HCT116 (cell line): ENCODE measurements at regions not wholly inside any gene's neighbourhood (a gene's known extent, or its start where the extent isn't known, plus 50 kb on each side); places are given as distances from the start of the nearest gene placed in this dataset.

Experiments used
- ATAC-seq: fragments of 200-7000 bp; cut with Tn5 transposase; 2 replicates; pipeline ENCODE4 v1.9.1; 2020; ENCODE audit warnings: mild to moderate bottlenecking, moderate library complexity
- BruUV-seq: library from RNA; stranded (reverse); fragments of 400-500 nt; replicated peaks from 2 replicates; lab custom pipeline; 2021; lab: Mats Ljungman, UMichigan
- CTCF ChIA-PET: fragments of 300-600 bp; sonication (Branson Sonifier 250); formaldehyde crosslinking; loops from one replicate; lab custom pipeline; 2021; ENCODE audit warnings: antibody characterized with exemption; lab: Charles Lee
- POLR2A ChIA-PET: fragments of 300-600, 350-600 bp; sonication (Branson Sonifier 250); formaldehyde crosslinking; loops from one replicate; lab custom pipeline; 2021; ENCODE audit warnings: antibody characterized with exemption; lab: Charles Lee
- RAD21 ChIA-PET, 2 experiments: fragments of 300-600 bp; sonication (Branson Sonifier 250); formaldehyde crosslinking; loops; one replicate each; lab custom pipeline; 2023; ENCODE audit warnings: low total read pairs in 2 of 2; ENCODE audit not compliant: uncharacterized antibody in 2 of 2, unreplicated experiment in 2 of 2, low non-redundant PET in 1 of 2; lab: Charles Lee
- DNase-seq: peaks from one replicate; pipeline ENCODE4 v3.0.0-alpha.2; 2010; ENCODE audit warnings: low read depth, low spot score
- H2AFZ ChIP-seq: fragments of 200-600 bp; shearing (Covaris generic), sonication (generic); 2 replicates; pipeline ENCODE4 v1.6.1; 2017; ENCODE audit warnings: low read depth, mixed run types, mixed read lengths, antibody characterized with exemption, low read length; ENCODE audit not compliant: poor library complexity, severe bottlenecking
- H3K27ac ChIP-seq: 2 replicates; pipeline ENCODE4 v1.5.1; 2012; ENCODE audit warnings: low read depth, low read length
- H3K27me3 ChIP-seq: fragments of 200-600 bp; sonication (generic); 2 replicates; pipeline ENCODE4 v1.6.1; 2016; ENCODE audit warnings: mixed run types, low read length, mixed read lengths; ENCODE audit not compliant: insufficient read depth
- H3K36me3 ChIP-seq, 2 experiments: fragments of 200-500 bp in 1 of 2; fragments of 200-600 bp in 1 of 2; sonication (Bioruptor generic) in 1 of 2; sonication (generic) in 1 of 2; 2 replicates each; pipeline versions ENCODE4 v1.5.1 to v1.6.1; 2014 to 2016; ENCODE audit warnings: low read length in 2 of 2, inconsistent platforms in 1 of 2, mixed read lengths in 1 of 2, mixed run types in 1 of 2; ENCODE audit not compliant: insufficient read depth in 2 of 2, control insufficient read depth in 1 of 2
- H3K4me1 ChIP-seq, 2 experiments: fragments of 200-600 bp in 1 of 2; sonication (generic) in 1 of 2; 2 replicates each; pipeline versions ENCODE4 v1.5.1 to v1.6.1; 2012 to 2017; ENCODE audit warnings: low read length in 2 of 2, inconsistent platforms in 1 of 2, mild to moderate bottlenecking in 1 of 2, mixed read lengths in 1 of 2, mixed run types in 1 of 2, moderate library complexity in 1 of 2; ENCODE audit not compliant: insufficient read depth in 2 of 2, control insufficient read depth in 1 of 2
- H3K4me2 ChIP-seq: fragments of 200-600 bp; sonication (generic); 2 replicates; pipeline ENCODE4 v1.6.1; 2017; ENCODE audit warnings: mixed run types, low read length, mixed read lengths
- H3K4me3 ChIP-seq, 2 experiments: fragments of 200-600 bp in 1 of 2; sonication (generic) in 1 of 2; replicated peaks in 1 of 2; 2 replicates each; pipeline ENCODE4 v1.5.1; 2011 to 2016; ENCODE audit warnings: low read length in 2 of 2, control low read depth in 1 of 2, low read depth in 1 of 2, mild to moderate bottlenecking in 1 of 2, mixed read lengths in 1 of 2, mixed run types in 1 of 2
- H3K79me2 ChIP-seq: fragments of 200-600 bp; sonication (generic); 2 replicates; pipeline ENCODE4 v1.6.1; 2017; ENCODE audit warnings: mild to moderate bottlenecking, mixed run types, low read length, moderate library complexity, mixed read lengths; ENCODE audit not compliant: insufficient read depth
- H3K9ac ChIP-seq: fragments of 200-600 bp; sonication (generic); 2 replicates; pipeline ENCODE4 v1.6.1; 2016; ENCODE audit warnings: low read length, mixed read lengths
- H3K9me2 ChIP-seq: fragments of 200-600 bp; sonication (generic), shearing (Covaris generic); 2 replicates; pipeline ENCODE4 v1.6.1; 2017; ENCODE audit warnings: mixed run types, mild to moderate bottlenecking, moderate library complexity; ENCODE audit not compliant: insufficient read depth
- H3K9me3 ChIP-seq, 2 experiments: fragments of 200-500 bp in 1 of 2; fragments of 200-600 bp in 1 of 2; sonication (Bioruptor generic) in 1 of 2; sonication (generic) in 1 of 2; 2 replicates each; pipeline ENCODE4 v1.6.1; 2014 to 2017; ENCODE audit warnings: low read length in 2 of 2, mixed read lengths in 2 of 2, inconsistent platforms in 1 of 2, low read depth in 1 of 2, mild to moderate bottlenecking in 1 of 2, mixed run types in 1 of 2, moderate library complexity in 1 of 2; ENCODE audit not compliant: control insufficient read depth in 1 of 2, insufficient read depth in 1 of 2
- H4K20me1 ChIP-seq: fragments of 200-600 bp; sonication (generic), shearing (Covaris generic); 2 replicates; pipeline ENCODE4 v1.6.1; 2017; ENCODE audit warnings: mixed run types, mild to moderate bottlenecking, moderate library complexity; ENCODE audit not compliant: insufficient read depth
- ELF1 ChIP-seq: IDR thresholded peaks from 2 replicates; pipeline ENCODE4 v1.6.1; 2012; ENCODE audit warnings: low read depth, borderline replicate concordance
- EZH2 ChIP-seq: fragments of 200-600 bp; sonication (generic); IDR thresholded peaks from 2 replicates; pipeline ENCODE4 v1.6.1; 2017; ENCODE audit warnings: antibody characterized with exemption, mixed run types
- EZH2phosphoT487 ChIP-seq: fragments of 200-600 bp; IDR thresholded peaks from 2 replicates; pipeline ENCODE4 v1.6.1; 2018; ENCODE audit warnings: antibody characterized with exemption, borderline replicate concordance
- RAD21 ChIP-seq: IDR thresholded peaks from 2 replicates; pipeline ENCODE4 v1.6.1; 2012; ENCODE audit warnings: low read depth, mild to moderate bottlenecking
- SIN3A ChIP-seq: IDR thresholded peaks from 2 replicates; pipeline ENCODE4 v1.6.1; 2012; ENCODE audit warnings: low read depth
- SP1 ChIP-seq: IDR thresholded peaks from 2 replicates; pipeline ENCODE4 v1.6.1; 2012; ENCODE audit warnings: low read depth
- SRF ChIP-seq: IDR thresholded peaks from 2 replicates; pipeline ENCODE4 v1.6.1; 2012; ENCODE audit warnings: low read depth
- TCF7L2 ChIP-seq: IDR thresholded peaks from 2 replicates; pipeline ENCODE4 v1.7.0; 2011; ENCODE audit warnings: borderline replicate concordance, inconsistent platforms; ENCODE audit not compliant: insufficient read depth, insufficient read length; ENCODE audit errors: extremely low read depth
- YY1 ChIP-seq: IDR thresholded peaks from 2 replicates; pipeline ENCODE4 v1.6.1; 2011; ENCODE audit warnings: low read length, low read depth, moderate library complexity, mild to moderate bottlenecking; ENCODE audit not compliant: insufficient replicate concordance; ENCODE audit errors: extremely low read depth
- ZFX ChIP-seq: fragments of 450-650 bp; IDR thresholded peaks from 2 replicates; pipeline ENCODE4 v1.6.1; 2017
- intact Hi-C: fragments of 100-400 bp; cut with micrococcal nuclease; formaldehyde crosslinking; loops from 2 replicates; pipeline ENCODE4 v1.10.0; 2022
- TF ChIP-seq, protein P1 (sequence below): IDR thresholded peaks from 2 replicates; pipeline ENCODE4 v1.6.1; 2012
- TF ChIP-seq, protein P2 (sequence below), 3 experiments: fragments of 200-600 bp in 1 of 3; sonication (generic) in 1 of 3; IDR thresholded peaks in 2 of 3; conservative IDR thresholded peaks in 1 of 3; 2 replicates each; pipeline ENCODE4 v1.5.1; 2012 to 2017; ENCODE audit warnings: low read depth in 2 of 3, low read length in 2 of 3, antibody characterized with exemption in 1 of 3, borderline replicate concordance in 1 of 3, control low read depth in 1 of 3, mild to moderate bottlenecking in 1 of 3, mixed read lengths in 1 of 3, mixed run types in 1 of 3, moderate library complexity in 1 of 3; ENCODE audit not compliant: insufficient read depth in 1 of 3
- TF ChIP-seq, protein P3 (sequence below): IDR thresholded peaks from 2 replicates; pipeline ENCODE4 v1.6.1; 2012; ENCODE audit warnings: low read depth
- TF ChIP-seq, protein P4 (sequence below): IDR thresholded peaks from 2 replicates; pipeline ENCODE4 v1.6.1; 2012

DNA sequence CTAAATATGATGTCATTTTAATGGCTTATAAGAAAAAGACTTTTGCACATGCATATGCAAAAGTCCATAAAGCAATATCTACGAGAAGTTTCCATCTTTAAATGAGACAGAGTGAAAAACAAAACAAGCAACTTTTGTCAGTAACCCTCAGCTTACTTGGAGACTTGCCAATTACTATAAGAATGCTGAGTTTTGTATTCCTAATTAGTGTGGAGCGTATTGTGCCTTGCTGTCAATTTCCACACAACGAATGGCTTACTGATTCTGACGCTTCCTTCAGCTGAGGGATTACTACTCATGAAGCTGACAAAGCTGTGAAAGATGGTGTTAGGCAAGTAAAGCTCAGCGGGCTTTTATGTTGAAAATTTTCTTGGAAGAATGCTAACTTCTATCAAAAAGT, 440.4 kb upstream of the ADAMTS5 start:
- no peaks in the 10 kb centered on the region for H3K27me3 ChIP-seq
- no peak overlapping the region for H3K27ac ChIP-seq
- no peak overlapping the region for H3K4me2 ChIP-seq
- no peaks in the 10 kb centered on the region for H3K4me1 ChIP-seq
- intact Hi-C loops, result no loop called here
- ATAC-seq (no peak), DNase-seq (no peak)
- ChIA-PET CTCF (no interaction called here), RAD21 (no interaction called here), POLR2A (no interaction called here)
- H3K4me3 ChIP-seq, result no peak overlapping the region
- TF ChIP-seq EZH2phosphoT487, result no peak
- TF ChIP-seq TCF7L2, result no peak
- no peak for TF ChIP-seq SRF
- TF ChIP-seq, protein P1, sequence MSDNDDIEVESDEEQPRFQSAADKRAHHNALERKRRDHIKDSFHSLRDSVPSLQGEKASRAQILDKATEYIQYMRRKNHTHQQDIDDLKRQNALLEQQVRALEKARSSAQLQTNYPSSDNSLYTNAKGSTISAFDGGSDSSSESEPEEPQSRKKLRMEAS, result no peak
- TF ChIP-seq SIN3A, result no peak
- H3K79me2 ChIP-seq, result no peaks in the 10 kb centered on the region
- H3K9me2 ChIP-seq, result no peaks in the 10 kb centered on the region
- H4K20me1 ChIP-seq, result no peaks in the 10 kb centered on the region
- no peak overlapping the region for H2AFZ ChIP-seq
- H3K9me3 ChIP-seq, result peaks cover 7 to 42% of the 10 kb centered on the region in 2 experiments; a peak in 2 of 4 replicates
- BruUV-seq, result no TSS peak
- H3K9ac ChIP-seq, result no peak overlapping the region
- no peaks in the 10 kb centered on the region for H3K36me3 ChIP-seq

DNA sequence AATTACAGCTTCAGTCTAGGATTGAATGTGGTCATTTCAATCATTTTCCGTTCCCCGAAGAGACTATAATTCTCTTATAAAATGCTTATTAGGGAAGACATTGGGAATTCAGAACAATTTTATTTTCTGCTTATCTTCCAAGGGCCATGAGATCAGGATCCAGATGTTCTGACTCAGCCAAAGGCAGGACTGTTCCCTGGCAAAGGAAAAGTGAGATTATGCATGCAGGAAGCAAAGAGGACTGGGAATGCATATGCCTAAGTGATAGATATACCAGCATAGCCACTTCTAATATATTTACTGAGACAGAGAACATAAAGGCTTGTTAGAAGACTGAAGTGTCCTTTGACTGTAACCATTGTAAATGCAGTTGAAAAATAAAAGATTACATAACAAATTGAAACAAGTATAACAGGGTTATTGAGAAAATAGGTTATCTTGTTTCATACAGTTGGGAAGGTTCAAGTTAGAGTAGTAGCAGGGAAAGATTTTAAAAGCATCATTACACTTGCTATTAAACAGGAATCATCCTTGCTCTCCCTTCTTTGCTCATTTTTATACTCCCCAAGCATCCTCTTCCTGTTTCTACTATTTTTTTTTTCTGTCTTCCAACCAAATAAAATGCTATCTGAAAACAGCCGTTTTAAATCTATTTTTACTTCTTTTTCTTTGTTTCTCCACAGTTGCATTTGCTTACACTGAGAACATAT, 439.6 kb upstream of the ADAMTS5 start:
- Histone ChIP-seq H3K4me3 (no peak overlapping the region), H4K20me1 (no peaks in the 10 kb centered on the region), H3K27me3 (no peaks in the 10 kb centered on the region), H3K27ac (no peak overlapping the region), H3K4me2 (no peak overlapping the region), H3K9me2 (no peaks in the 10 kb centered on the region), H2AFZ (no peak overlapping the region), H3K9me3 (peaks cover 7 to 43% of the 10 kb centered on the region in 2 experiments; a peak in 3 of 4 replicates), H3K36me3 (no peaks in the 10 kb centered on the region), H3K9ac (no peak overlapping the region), H3K79me2 (no peaks in the 10 kb centered on the region), H3K4me1 (no peaks in the 10 kb centered on the region)
- no TSS peak for BruUV-seq
- DNase-seq (no peak), ATAC-seq (no peak)
- ChIA-PET CTCF (no interaction called here), POLR2A (no interaction called here), RAD21 (no interaction called here)
- intact Hi-C loops, result no loop called here
- TF ChIP-seq ZFX (no peak), EZH2phosphoT487 (no peak), ELF1 (no peak), EZH2 (no peak), RAD21 (no peak), YY1 (no peak), SP1 (no peak), TCF7L2 (no peak), SIN3A (no peak)
- TF ChIP-seq, protein P2, sequence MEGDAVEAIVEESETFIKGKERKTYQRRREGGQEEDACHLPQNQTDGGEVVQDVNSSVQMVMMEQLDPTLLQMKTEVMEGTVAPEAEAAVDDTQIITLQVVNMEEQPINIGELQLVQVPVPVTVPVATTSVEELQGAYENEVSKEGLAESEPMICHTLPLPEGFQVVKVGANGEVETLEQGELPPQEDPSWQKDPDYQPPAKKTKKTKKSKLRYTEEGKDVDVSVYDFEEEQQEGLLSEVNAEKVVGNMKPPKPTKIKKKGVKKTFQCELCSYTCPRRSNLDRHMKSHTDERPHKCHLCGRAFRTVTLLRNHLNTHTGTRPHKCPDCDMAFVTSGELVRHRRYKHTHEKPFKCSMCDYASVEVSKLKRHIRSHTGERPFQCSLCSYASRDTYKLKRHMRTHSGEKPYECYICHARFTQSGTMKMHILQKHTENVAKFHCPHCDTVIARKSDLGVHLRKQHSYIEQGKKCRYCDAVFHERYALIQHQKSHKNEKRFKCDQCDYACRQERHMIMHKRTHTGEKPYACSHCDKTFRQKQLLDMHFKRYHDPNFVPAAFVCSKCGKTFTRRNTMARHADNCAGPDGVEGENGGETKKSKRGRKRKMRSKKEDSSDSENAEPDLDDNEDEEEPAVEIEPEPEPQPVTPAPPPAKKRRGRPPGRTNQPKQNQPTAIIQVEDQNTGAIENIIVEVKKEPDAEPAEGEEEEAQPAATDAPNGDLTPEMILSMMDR (IDR thresholded peaks at IDR 0.05 in 2 of 3, conservative IDR thresholded peaks at IDR 0.05 in 1 of 3; ENCODE audit: borderline replicate concordance in 1 of 3, insufficient read depth in 1 of 3, low read depth in 2 of 3, low read length in 2 of 3), result no peak
- TF ChIP-seq, protein P3, sequence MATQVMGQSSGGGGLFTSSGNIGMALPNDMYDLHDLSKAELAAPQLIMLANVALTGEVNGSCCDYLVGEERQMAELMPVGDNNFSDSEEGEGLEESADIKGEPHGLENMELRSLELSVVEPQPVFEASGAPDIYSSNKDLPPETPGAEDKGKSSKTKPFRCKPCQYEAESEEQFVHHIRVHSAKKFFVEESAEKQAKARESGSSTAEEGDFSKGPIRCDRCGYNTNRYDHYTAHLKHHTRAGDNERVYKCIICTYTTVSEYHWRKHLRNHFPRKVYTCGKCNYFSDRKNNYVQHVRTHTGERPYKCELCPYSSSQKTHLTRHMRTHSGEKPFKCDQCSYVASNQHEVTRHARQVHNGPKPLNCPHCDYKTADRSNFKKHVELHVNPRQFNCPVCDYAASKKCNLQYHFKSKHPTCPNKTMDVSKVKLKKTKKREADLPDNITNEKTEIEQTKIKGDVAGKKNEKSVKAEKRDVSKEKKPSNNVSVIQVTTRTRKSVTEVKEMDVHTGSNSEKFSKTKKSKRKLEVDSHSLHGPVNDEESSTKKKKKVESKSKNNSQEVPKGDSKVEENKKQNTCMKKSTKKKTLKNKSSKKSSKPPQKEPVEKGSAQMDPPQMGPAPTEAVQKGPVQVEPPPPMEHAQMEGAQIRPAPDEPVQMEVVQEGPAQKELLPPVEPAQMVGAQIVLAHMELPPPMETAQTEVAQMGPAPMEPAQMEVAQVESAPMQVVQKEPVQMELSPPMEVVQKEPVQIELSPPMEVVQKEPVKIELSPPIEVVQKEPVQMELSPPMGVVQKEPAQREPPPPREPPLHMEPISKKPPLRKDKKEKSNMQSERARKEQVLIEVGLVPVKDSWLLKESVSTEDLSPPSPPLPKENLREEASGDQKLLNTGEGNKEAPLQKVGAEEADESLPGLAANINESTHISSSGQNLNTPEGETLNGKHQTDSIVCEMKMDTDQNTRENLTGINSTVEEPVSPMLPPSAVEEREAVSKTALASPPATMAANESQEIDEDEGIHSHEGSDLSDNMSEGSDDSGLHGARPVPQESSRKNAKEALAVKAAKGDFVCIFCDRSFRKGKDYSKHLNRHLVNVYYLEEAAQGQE, result no peak
- TF ChIP-seq, protein P4, sequence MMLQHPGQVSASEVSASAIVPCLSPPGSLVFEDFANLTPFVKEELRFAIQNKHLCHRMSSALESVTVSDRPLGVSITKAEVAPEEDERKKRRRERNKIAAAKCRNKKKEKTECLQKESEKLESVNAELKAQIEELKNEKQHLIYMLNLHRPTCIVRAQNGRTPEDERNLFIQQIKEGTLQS, result no peak
